ENCODE measurements at regions not wholly inside any gene's neighbourhood (a gene's known extent, or its start where the extent isn't known, plus 50 kb on each side); places are given as distances from the start of the nearest gene placed in this dataset.
"Not testable (repeated sequence)": the region's sequence is repeated elsewhere in the genome, so short reads cannot be mapped to it uniquely, and the experiment has no call there.

- no peak for DNase-seq
Observed at GRCh38 chr10:80697926-80698325, 160.2 kb downstream of the SH2D4B start.

GRCh38 chr10:80699602-80700039, 161.9 kb downstream of the SH2D4B start:
- peak; percentile 41 to 49 for DNase-seq

- no peak for DNase-seq
Observed at GRCh38 chr10:80700252-80700651, 162.6 kb downstream of the SH2D4B start.

GRCh38 chr10:80700760-80701444, 163.2 kb downstream of the SH2D4B start:
- no peak for DNase-seq

GRCh38 chr10:80701706-80702105, 164.0 kb downstream of the SH2D4B start:
- no peak for DNase-seq

- DNase-seq = no peak
Observed at GRCh38 chr10:80702143-80702542, 164.4 kb downstream of the SH2D4B start.

GRCh38 chr10:80705899-80706298, 168.2 kb downstream of the SH2D4B start:
- no peak for DNase-seq

GRCh38 chr10:80708185-80708584, 170.5 kb downstream of the SH2D4B start:
- DNase-seq = no peak

- no peak for DNase-seq
Observed at GRCh38 chr10:80708808-80709207, 171.1 kb downstream of the SH2D4B start.

GRCh38 chr10:80709866-80710265, 172.2 kb downstream of the SH2D4B start:
- no peak for DNase-seq

GRCh38 chr10:80713398-80713928, 175.8 kb downstream of the SH2D4B start:
- no peak for DNase-seq

GRCh38 chr10:80714566-80714965, 176.9 kb downstream of the SH2D4B start:
- no peak for DNase-seq

GRCh38 chr10:80718024-80718423, 180.3 kb downstream of the SH2D4B start:
- no peak for DNase-seq

GRCh38 chr10:80719935-80720334, 182.2 kb downstream of the SH2D4B start:
- no peak for DNase-seq

- DNase-seq = no peak
Observed at GRCh38 chr10:80720549-80720948, 182.8 kb downstream of the SH2D4B start.

GRCh38 chr10:80728354-80728753, 190.7 kb downstream of the SH2D4B start:
- not testable (repeated sequence) for DNase-seq

GRCh38 chr10:80729896-80730295, 192.2 kb downstream of the SH2D4B start:
- DNase-seq = no peak

- DNase-seq = no peak
Observed at GRCh38 chr10:80730522-80730921, 192.8 kb downstream of the SH2D4B start.

GRCh38 chr10:80734589-80734988, 196.9 kb downstream of the SH2D4B start:
- no peak for DNase-seq

GRCh38 chr10:80737209-80737608, 199.5 kb downstream of the SH2D4B start:
- no peak for DNase-seq

GRCh38 chr10:80739328-80739727, 201.6 kb downstream of the SH2D4B start:
- DNase-seq = no peak

- no peak for DNase-seq
Observed at GRCh38 chr10:80739963-80740715, 202.4 kb downstream of the SH2D4B start.

GRCh38 chr10:80741278-80741677, 203.6 kb downstream of the SH2D4B start:
- DNase-seq = no peak

GRCh38 chr10:80750268-80750667, 212.6 kb downstream of the SH2D4B start:
- DNase-seq = no peak

Data from CD4-positive, alpha-beta T cell treated with Interleukin-1 beta for 1 hour (primary cell).